Neural cell (in vitro differentiated cells): ENCODE measurements at regions not wholly inside any gene's neighbourhood (a gene's known extent, or its start where the extent isn't known, plus 50 kb on each side); places are given as distances from the start of the nearest gene placed in this dataset.

Source experiments
- CTCF ChIP-seq: fragments of 450-650 bp; IDR thresholded peaks from 2 replicates; pipeline ENCODE4 v1.5.1; 2014; ENCODE audit warnings: antibody characterized with exemption, mild to moderate bottlenecking, moderate library complexity; ENCODE audit not compliant: poor library complexity, severe bottlenecking
- EZH2 ChIP-seq: fragments of 200-600, 300-800 bp; shearing (Covaris generic), sonication (generic); IDR thresholded peaks from 2 replicates; pipeline ENCODE4 v1.6.1; 2014; ENCODE audit warnings: antibody characterized with exemption, low read length, borderline replicate concordance, mild to moderate bottlenecking; ENCODE audit not compliant: insufficient read depth, poor library complexity, severe bottlenecking
- MXI1 ChIP-seq: fragments of 450-650 bp; conservative IDR thresholded peaks from 2 replicates; pipeline ENCODE4 v1.6.1; 2014; ENCODE audit warnings: antibody characterized with exemption, mild to moderate bottlenecking; ENCODE audit not compliant: poor library complexity, severe bottlenecking
- POLR2AphosphoS5 ChIP-seq: IDR thresholded peaks from 2 replicates; pipeline ENCODE4 v1.6.1; 2012
- RAD21 ChIP-seq: fragments of 450-650 bp; conservative IDR thresholded peaks from 2 replicates; pipeline ENCODE4 v1.6.1; 2014; ENCODE audit warnings: antibody characterized with exemption, mild to moderate bottlenecking, moderate library complexity
- SMC3 ChIP-seq: fragments of 450-650 bp; conservative IDR thresholded peaks from 2 replicates; pipeline ENCODE4 v1.6.1; 2014; ENCODE audit warnings: antibody characterized with exemption, mild to moderate bottlenecking, moderate library complexity; ENCODE audit not compliant: poor library complexity
- TAF1 ChIP-seq: IDR thresholded peaks from 2 replicates; pipeline ENCODE4 v1.6.1; 2012; ENCODE audit warnings: low read depth

GRCh38 chr6:11388983-11389944 lies 148.3 kb upstream of the TMEM170B start:
- no peak for TF ChIP-seq CTCF
- TF ChIP-seq EZH2 = no peak
- TF ChIP-seq SMC3 = no peak
- no peak for TF ChIP-seq MXI1
- TF ChIP-seq RAD21 = no peak
- TF ChIP-seq TAF1 = no peak
- no peak for TF ChIP-seq POLR2AphosphoS5
